SU-DHL-6 (cell line): ENCODE measurements at regions not wholly inside any gene's neighbourhood (a gene's known extent, or its start where the extent isn't known, plus 50 kb on each side); places are given as distances from the start of the nearest gene placed in this dataset.

Experiments
- H2AFZ ChIP-seq: fragments of 200-600 bp; sonication (generic); 2 replicates; pipeline ENCODE4 v1.6.1; 2014; ENCODE audit warnings: low read depth, mild to moderate bottlenecking, moderate library complexity, mixed read lengths, antibody characterized with exemption, low read length; ENCODE audit not compliant: severe bottlenecking
- H3F3A ChIP-seq: fragments of 200-600 bp; shearing (Covaris generic); 2 replicates; pipeline ENCODE4 v1.6.0; 2016; ENCODE audit warnings: antibody characterized with exemption, mild to moderate bottlenecking; ENCODE audit not compliant: insufficient read depth
- H3K27ac ChIP-seq: fragments of 200-600 bp; sonication (generic); 2 replicates; pipeline ENCODE4 v1.5.1; 2016; ENCODE audit warnings: low read depth, mild to moderate bottlenecking, low read length, moderate library complexity, mixed read lengths
- H3K27me3 ChIP-seq: fragments of 200-600 bp; sonication (generic), shearing (Covaris generic); 2 replicates; pipeline ENCODE4 v1.6.0; 2014; ENCODE audit warnings: mild to moderate bottlenecking, low read length
- H3K36me3 ChIP-seq: fragments of 200-600 bp; sonication (generic); 2 replicates; pipeline ENCODE4 v1.6.1; 2014; ENCODE audit warnings: mild to moderate bottlenecking, low read length, mixed read lengths
- H3K4me2 ChIP-seq: fragments of 300-600, 200-600 bp; shearing (Covaris generic), sonication (generic); 2 replicates; pipeline ENCODE4 v1.6.0; 2014; ENCODE audit warnings: low read length, low read depth, mild to moderate bottlenecking; ENCODE audit not compliant: poor library complexity, severe bottlenecking
- H3K4me3 ChIP-seq: fragments of 200-600 bp; sonication (generic); 2 replicates; pipeline ENCODE4 v1.5.1; 2014; ENCODE audit warnings: antibody characterized with exemption, low read length, mild to moderate bottlenecking, mixed read lengths; ENCODE audit not compliant: insufficient read depth, poor library complexity, severe bottlenecking
- H3K79me2 ChIP-seq: fragments of 200-600 bp; sonication (generic); 2 replicates; pipeline ENCODE4 v1.6.1; 2014; ENCODE audit warnings: mild to moderate bottlenecking, low read length, moderate library complexity; ENCODE audit not compliant: insufficient read depth
- H3K9ac ChIP-seq: fragments of 200-600 bp; sonication (generic); 2 replicates; pipeline ENCODE4 v1.7.0; 2014; ENCODE audit warnings: mild to moderate bottlenecking, low read length
- H3K9me2 ChIP-seq: fragments of 200-600 bp; sonication (generic); replicated peaks from 2 replicates; pipeline ENCODE4 v1.6.1; 2014; ENCODE audit warnings: low read length; ENCODE audit not compliant: insufficient read depth
- H3K9me3 ChIP-seq: fragments of 200-600 bp; sonication (generic); 2 replicates; pipeline ENCODE4 v1.6.1; 2014; ENCODE audit warnings: low read length, mixed read lengths; ENCODE audit not compliant: insufficient read depth
- H4K20me1 ChIP-seq: fragments of 200-600 bp; sonication (generic); 2 replicates; pipeline ENCODE4 v1.6.1; 2014; ENCODE audit warnings: low read depth, mild to moderate bottlenecking, antibody characterized with exemption, low read length, moderate library complexity, mixed read lengths
- EZH2phosphoT487 ChIP-seq: fragments of 200-600 bp; sonication (generic), shearing (Covaris generic); conservative IDR thresholded peaks from 2 replicates; pipeline ENCODE4 v1.6.1; 2018; ENCODE audit warnings: mild to moderate bottlenecking, antibody characterized with exemption, low read length, moderate library complexity, mixed read lengths
- TF ChIP-seq, protein P1 (sequence below): fragments of 200-600 bp; sonication (generic); IDR thresholded peaks from one replicate; pipeline ENCODE4 v1.5.1; 2017; ENCODE audit warnings: antibody characterized with exemption, mild to moderate bottlenecking, low read length, moderate library complexity; ENCODE audit not compliant: insufficient read depth, poor library complexity, severe bottlenecking

DNA sequence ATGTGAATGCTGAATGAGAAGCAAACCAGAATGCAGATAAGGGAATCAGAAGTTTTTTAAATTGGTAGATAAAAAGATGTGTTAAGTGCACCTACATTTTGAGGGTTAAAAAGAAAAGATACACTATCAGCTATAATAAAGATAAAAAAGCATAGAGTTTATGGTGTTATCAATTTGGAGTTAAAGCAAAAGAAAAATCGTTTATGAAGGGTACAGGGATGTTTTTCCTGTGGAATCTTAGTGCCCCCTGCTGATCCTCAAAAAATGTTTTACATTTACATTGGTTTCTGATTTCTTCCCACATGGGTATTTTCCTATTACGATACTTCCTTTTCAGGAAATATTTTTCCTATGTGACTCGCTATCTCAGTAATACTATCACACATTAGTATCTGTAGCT, 293.5 kb downstream of the MRPL39 start:
- Histone ChIP-seq H3K4me3 (no peak overlapping the region), H3F3A (no peaks in the 10 kb centered on the region), H3K4me2 (peak overlapping the region; percentile 9), H2AFZ (peak overlapping the region; percentile 27), H4K20me1 (no peaks in the 10 kb centered on the region), H3K79me2 (no peaks in the 10 kb centered on the region), H3K36me3 (no peaks in the 10 kb centered on the region), H3K27me3 (no peaks in the 10 kb centered on the region), H3K9me2 (no peaks in the 10 kb centered on the region), H3K9ac (no peak overlapping the region), H3K9me3 (no peaks in the 10 kb centered on the region), H3K27ac (no peak overlapping the region)
- TF ChIP-seq EZH2phosphoT487, result no peak
- TF ChIP-seq, protein P1, sequence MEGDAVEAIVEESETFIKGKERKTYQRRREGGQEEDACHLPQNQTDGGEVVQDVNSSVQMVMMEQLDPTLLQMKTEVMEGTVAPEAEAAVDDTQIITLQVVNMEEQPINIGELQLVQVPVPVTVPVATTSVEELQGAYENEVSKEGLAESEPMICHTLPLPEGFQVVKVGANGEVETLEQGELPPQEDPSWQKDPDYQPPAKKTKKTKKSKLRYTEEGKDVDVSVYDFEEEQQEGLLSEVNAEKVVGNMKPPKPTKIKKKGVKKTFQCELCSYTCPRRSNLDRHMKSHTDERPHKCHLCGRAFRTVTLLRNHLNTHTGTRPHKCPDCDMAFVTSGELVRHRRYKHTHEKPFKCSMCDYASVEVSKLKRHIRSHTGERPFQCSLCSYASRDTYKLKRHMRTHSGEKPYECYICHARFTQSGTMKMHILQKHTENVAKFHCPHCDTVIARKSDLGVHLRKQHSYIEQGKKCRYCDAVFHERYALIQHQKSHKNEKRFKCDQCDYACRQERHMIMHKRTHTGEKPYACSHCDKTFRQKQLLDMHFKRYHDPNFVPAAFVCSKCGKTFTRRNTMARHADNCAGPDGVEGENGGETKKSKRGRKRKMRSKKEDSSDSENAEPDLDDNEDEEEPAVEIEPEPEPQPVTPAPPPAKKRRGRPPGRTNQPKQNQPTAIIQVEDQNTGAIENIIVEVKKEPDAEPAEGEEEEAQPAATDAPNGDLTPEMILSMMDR, result no peak

DNA sequence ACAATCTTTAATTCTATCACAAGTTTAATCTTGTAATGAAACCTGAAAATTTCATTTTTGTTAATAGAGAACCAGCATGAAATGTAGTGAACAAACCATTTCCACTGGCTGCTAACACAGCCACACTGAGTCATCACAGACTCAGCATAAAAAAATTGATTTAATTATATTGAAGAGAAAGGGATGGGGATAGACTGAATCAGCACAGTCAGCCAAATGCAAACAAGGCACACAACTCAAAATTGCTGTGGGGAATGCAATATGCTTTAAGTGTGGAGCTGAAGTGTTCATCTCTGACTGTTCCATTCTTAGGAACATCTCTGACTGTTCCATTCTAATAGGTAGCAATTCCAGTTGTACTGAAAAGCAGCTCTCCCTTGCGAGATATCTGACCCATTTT, 299.8 kb downstream of the MRPL39 start:
- Histone ChIP-seq H3K4me3 (no peak overlapping the region), H3K9me2 (no peaks in the 10 kb centered on the region), H3K27me3 (no peaks in the 10 kb centered on the region), H3K36me3 (peaks cover 3% of the 10 kb centered on the region; the same call in 1 of the 2 replicates), H3F3A (no peaks in the 10 kb centered on the region), H3K4me2 (no peak overlapping the region), H2AFZ (no peak overlapping the region), H3K9ac (no peak overlapping the region), H3K79me2 (no peaks in the 10 kb centered on the region), H3K27ac (no peak overlapping the region), H3K9me3 (no peaks in the 10 kb centered on the region), H4K20me1 (no peaks in the 10 kb centered on the region)
- TF ChIP-seq, protein P1, result no peak

DNA sequence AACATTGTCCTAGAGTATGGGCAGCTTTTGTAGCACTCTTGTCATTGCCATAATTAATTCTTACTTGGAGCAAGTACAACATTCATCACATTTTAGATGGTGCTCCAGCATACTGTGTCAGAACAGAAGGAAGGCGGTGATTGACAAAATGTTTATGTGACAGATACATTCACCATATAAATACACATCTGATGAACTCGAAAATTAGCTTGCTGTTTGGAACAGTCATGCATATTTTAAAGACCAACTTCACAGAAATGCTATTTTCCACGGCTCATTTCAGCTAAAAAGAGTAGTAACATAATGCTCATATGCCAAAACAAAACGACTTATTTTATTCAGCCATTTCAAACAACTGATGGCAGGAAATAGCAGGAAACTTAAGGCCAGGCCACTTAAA, 302.7 kb downstream of the MRPL39 start:
- Histone ChIP-seq H3K4me2 (no peak overlapping the region), H3K9me2 (no peaks in the 10 kb centered on the region), H3F3A (no peaks in the 10 kb centered on the region), H3K79me2 (no peaks in the 10 kb centered on the region), H4K20me1 (no peaks in the 10 kb centered on the region), H3K4me3 (no peak overlapping the region), H3K27ac (no peak overlapping the region), H3K9ac (no peak overlapping the region), H3K27me3 (no peaks in the 10 kb centered on the region), H2AFZ (no peak overlapping the region), H3K9me3 (no peaks in the 10 kb centered on the region), H3K36me3 (peaks cover 3% of the 10 kb centered on the region; the same call in 1 of the 2 replicates)
- TF ChIP-seq, protein P1, result no peak
- TF ChIP-seq EZH2phosphoT487, result no peak

DNA sequence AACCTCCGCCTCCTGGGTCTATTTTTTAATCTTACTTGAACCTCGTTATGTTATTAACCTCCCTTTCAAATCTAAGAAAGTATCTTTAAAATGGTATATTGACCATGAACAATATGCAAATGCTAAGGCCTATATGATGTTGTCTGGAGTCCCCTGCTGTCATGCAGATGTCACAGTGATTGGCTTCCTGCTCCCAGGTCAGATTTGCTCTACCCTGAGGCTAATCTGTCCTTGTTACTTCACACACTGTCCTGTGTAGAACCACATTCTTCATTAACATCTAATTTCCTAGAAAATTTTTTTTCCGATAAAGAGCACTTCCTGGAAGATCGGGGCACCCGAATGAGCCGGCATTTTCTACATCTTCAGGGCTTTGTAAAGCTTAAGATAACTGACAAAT, 306.6 kb downstream of the MRPL39 start:
- no peak overlapping the region for H2AFZ ChIP-seq
- no peaks in the 10 kb centered on the region for H3K9me2 ChIP-seq
- no peaks in the 10 kb centered on the region for H4K20me1 ChIP-seq
- no peaks in the 10 kb centered on the region; the same call in 1 of the 2 replicates for H3F3A ChIP-seq
- no peak overlapping the region for H3K4me3 ChIP-seq
- no peaks in the 10 kb centered on the region; the same call in 1 of the 2 replicates for H3K36me3 ChIP-seq
- H3K79me2 ChIP-seq, result no peaks in the 10 kb centered on the region
- H3K27ac ChIP-seq, result no peak overlapping the region
- no peak overlapping the region for H3K4me2 ChIP-seq
- no peak overlapping the region for H3K9ac ChIP-seq
- TF ChIP-seq, protein P1, result no peak
- TF ChIP-seq EZH2phosphoT487, result no peak
- no peaks in the 10 kb centered on the region for H3K27me3 ChIP-seq
- H3K9me3 ChIP-seq, result no peaks in the 10 kb centered on the region
